Testis (tissue), 2 donors: ENCODE measurements at regions not wholly inside any gene's neighbourhood (a gene's known extent, or its start where the extent isn't known, plus 50 kb on each side); places are given as distances from the start of the nearest gene placed in this dataset.

Experiments
- POLR2A ChIP-seq: fragments of 450-650 bp; IDR thresholded peaks from one replicate; pipeline ENCODE4 v1.6.1; 2017; ENCODE audit warnings: antibody characterized with exemption, mild to moderate bottlenecking, moderate library complexity
- TF ChIP-seq, protein P1 (sequence below), 3 experiments: fragments of 450-650 bp in 2 of 3; fragments of 200-600 bp in 1 of 3; sonication (generic) in 1 of 3; IDR thresholded peaks; one replicate each; pipeline ENCODE4 v1.5.1; 2016 to 2019; ENCODE audit warnings: antibody characterized with exemption in 3 of 3, mild to moderate bottlenecking in 2 of 3, moderate library complexity in 1 of 3

GRCh38 chr11:37830529-37830928 lies 1232.5 kb upstream of the RAG2 start:
- TF ChIP-seq, protein P1, sequence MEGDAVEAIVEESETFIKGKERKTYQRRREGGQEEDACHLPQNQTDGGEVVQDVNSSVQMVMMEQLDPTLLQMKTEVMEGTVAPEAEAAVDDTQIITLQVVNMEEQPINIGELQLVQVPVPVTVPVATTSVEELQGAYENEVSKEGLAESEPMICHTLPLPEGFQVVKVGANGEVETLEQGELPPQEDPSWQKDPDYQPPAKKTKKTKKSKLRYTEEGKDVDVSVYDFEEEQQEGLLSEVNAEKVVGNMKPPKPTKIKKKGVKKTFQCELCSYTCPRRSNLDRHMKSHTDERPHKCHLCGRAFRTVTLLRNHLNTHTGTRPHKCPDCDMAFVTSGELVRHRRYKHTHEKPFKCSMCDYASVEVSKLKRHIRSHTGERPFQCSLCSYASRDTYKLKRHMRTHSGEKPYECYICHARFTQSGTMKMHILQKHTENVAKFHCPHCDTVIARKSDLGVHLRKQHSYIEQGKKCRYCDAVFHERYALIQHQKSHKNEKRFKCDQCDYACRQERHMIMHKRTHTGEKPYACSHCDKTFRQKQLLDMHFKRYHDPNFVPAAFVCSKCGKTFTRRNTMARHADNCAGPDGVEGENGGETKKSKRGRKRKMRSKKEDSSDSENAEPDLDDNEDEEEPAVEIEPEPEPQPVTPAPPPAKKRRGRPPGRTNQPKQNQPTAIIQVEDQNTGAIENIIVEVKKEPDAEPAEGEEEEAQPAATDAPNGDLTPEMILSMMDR (IDR thresholded peaks at IDR 0.05) = no peak
- TF ChIP-seq POLR2A = no peak
